ENCODE measurements at regions not wholly inside any gene's neighbourhood (a gene's known extent, or its start where the extent isn't known, plus 50 kb on each side); places are given as distances from the start of the nearest gene placed in this dataset.

DNA sequence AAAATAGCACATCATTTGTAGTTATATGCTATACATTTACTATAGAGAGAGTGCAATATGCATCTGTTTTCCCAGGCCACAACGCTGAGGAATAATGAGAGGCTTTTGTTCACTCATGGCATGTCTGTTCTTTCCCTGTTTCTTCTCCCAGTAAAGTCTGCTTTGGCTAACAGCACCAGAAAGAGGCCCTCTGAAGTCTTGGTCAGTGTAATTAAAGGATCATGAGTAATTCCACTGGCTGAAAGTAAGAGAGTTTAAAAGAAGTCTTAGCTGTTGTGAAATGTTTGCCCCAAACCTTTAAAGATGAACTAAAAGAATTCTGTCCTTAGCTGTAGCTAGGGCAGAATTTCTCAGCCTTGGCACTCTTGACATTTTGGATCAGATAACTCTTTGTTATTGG lies 228.8 kb downstream of the TLE4 start:
- DNase-seq (ENCODE audit: low read depth): no peak
- no peak overlapping the region for H3K4me3 ChIP-seq (replicated peaks; ENCODE audit: low read depth, low read length)
- TF ChIP-seq, protein P1, sequence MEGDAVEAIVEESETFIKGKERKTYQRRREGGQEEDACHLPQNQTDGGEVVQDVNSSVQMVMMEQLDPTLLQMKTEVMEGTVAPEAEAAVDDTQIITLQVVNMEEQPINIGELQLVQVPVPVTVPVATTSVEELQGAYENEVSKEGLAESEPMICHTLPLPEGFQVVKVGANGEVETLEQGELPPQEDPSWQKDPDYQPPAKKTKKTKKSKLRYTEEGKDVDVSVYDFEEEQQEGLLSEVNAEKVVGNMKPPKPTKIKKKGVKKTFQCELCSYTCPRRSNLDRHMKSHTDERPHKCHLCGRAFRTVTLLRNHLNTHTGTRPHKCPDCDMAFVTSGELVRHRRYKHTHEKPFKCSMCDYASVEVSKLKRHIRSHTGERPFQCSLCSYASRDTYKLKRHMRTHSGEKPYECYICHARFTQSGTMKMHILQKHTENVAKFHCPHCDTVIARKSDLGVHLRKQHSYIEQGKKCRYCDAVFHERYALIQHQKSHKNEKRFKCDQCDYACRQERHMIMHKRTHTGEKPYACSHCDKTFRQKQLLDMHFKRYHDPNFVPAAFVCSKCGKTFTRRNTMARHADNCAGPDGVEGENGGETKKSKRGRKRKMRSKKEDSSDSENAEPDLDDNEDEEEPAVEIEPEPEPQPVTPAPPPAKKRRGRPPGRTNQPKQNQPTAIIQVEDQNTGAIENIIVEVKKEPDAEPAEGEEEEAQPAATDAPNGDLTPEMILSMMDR (IDR thresholded peaks at IDR 0.05; ENCODE audit: low read length, missing control alignments): no peak

DNA sequence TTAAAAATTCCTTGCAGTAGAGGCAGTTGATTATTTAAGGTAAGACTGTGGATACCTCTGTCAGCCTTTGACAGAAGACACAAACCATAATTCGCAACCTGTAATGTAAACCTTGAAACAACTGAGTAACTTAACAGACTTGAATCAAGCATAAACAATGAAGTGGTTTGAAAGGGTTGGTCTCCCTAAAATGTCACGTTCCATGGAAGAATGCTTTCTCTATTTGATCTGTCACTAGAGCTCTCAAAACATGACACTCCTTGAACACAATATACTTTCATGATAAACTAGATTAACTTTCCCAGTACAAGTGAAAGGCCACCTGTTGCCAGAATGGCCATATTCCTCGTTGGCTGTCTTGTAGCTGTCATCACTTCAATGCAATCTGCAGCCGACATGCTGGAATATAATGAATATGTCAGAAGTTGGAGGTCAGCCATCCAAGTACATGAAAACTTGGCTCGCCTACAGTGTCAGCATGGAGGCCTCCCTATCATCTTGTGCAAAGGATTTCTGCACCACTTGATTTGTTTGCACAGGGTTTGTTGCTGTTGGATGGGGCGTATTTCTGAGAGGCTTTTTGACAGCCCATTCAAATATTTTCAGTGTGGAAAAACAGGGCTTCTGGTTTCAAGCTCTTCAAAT lies 228.0 kb downstream of the TLE4 start:
- TF ChIP-seq, protein P1 (IDR thresholded peaks at IDR 0.05; ENCODE audit: low read length, missing control alignments): no peak
- DNase-seq (ENCODE audit: low read depth): peak; percentile 70

DNA sequence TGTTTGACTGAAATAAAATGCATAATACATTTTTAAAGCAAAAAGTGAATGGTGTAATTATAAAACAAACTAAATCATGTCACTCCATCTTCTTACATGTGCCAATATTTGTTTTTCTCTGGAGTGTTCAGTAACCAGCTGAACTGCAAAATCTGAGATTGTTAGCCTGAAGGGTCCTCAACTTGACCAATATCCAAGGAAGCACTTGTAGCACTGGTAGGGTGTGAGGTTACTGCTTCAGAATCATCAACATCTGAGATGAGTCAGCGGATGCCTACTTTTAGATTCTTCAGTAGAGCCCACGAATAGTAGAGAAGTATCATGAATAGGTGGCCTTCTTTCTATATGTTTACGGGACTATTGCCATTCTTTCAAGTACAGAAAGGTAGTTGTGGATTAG lies 226.7 kb downstream of the TLE4 start:
- no peak overlapping the region for H3K4me3 ChIP-seq (replicated peaks; ENCODE audit: low read depth, low read length)
- no peak for DNase-seq (ENCODE audit: low read depth)
- TF ChIP-seq, protein P1 (IDR thresholded peaks at IDR 0.05; ENCODE audit: low read length, missing control alignments): no peak

More for the DNA sequence above, 228.0 kb downstream of the TLE4 start:
- H3K4me3 ChIP-seq (replicated peaks; ENCODE audit: low read depth, low read length): no peak overlapping the region

DNA sequence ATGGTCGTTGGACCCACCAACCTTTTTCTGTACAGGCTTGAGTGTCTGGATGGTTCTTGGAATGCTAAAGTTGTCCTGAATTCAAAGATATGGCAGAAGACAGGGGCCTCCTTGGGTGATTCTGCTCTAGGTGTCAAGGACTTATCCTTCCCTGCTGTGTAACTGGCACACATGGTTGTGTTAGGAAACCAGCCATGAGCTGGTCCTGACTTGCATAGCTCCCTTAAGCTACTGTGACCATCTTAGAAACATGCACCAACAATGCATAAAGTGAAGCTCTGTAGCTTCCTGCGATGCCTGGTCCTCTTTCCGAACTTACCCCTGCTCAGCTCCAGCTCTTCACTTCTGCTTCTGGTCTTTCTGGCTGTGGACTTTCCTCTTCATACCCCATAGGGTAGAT lies 224.6 kb downstream of the TLE4 start:
- H3K4me3 ChIP-seq (replicated peaks; ENCODE audit: low read depth, low read length): no peak overlapping the region
- TF ChIP-seq, protein P1 (IDR thresholded peaks at IDR 0.05; ENCODE audit: low read length, missing control alignments): no peak
- DNase-seq (ENCODE audit: low read depth): no peak

DNA sequence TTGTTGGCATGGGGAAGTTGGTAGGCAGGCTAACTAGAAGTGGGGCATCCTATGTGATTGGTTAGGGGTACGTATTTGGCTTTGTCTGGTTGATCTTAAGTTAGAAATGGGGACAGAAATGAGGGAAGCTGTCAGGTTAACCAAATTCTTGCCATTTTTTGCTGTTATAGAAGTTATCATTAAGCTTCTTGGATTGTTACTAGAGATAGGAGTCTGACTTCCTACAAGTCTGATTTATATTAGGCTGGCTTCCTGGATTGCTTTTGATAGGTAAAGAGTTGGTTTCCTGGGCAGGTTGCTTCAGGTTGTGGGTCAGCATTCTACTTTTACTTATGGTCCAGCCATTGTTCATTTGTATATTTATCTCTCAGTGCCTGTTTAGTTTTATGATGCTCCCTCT lies 216.9 kb downstream of the TLE4 start:
- no peak overlapping the region for H3K4me3 ChIP-seq (replicated peaks; ENCODE audit: low read depth, low read length)
- DNase-seq (ENCODE audit: low read depth): no peak
- TF ChIP-seq, protein P1 (IDR thresholded peaks at IDR 0.05; ENCODE audit: low read length, missing control alignments): no peak

DNA sequence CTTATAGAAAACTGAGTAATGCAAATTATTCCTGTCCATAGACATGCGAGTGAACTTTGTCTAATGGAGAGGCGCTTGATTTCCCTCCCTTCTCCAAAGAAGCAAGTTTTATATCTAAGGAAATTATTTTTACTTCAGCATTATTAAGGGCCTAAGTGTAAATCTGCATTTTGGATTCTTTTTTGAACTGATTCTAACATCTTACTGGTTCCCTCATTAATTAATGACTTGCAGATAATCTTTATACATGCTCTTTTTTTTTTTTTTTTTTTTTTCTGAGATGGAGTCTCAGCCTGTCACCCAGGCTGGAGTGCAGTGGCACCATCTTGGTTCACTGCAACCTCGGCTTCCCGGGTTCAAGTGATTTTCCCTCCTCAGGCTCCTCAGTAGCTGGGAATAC lies 209.5 kb downstream of the TLE4 start:
- TF ChIP-seq, protein P1 (IDR thresholded peaks at IDR 0.05; ENCODE audit: low read length, missing control alignments): no peak
- DNase-seq (ENCODE audit: low read depth): no peak
- no peak overlapping the region for H3K4me3 ChIP-seq (replicated peaks; ENCODE audit: low read depth, low read length)

DNA sequence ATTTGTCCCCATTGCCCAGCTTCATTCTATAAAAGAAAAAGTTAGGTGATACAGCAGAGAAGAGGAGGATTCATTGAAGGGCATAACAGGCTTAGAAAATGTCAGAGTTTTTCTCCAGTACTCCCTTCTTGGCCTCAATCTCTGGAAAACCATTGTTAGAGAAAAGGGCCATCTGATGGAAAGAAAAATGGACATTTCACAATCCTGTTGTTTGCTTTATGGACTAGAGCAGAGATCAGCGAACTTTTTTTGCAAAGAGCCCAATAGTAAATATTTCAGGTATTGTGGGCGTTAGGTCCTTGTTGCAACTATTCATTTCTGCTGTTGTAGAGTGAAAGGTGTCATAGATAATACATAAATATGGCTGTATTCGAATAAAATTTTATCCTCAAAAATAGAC lies 208.8 kb downstream of the TLE4 start:
- H3K4me3 ChIP-seq (replicated peaks; ENCODE audit: low read depth, low read length): no peak overlapping the region
- DNase-seq (ENCODE audit: low read depth): no peak
- TF ChIP-seq, protein P1 (IDR thresholded peaks at IDR 0.05; ENCODE audit: low read length, missing control alignments): no peak

All from fibroblast of pulmonary artery (primary cell).